Colonic mucosa (tissue), 4 donors: ENCODE measurements at regions not wholly inside any gene's neighbourhood (a gene's known extent, or its start where the extent isn't known, plus 50 kb on each side); places are given as distances from the start of the nearest gene placed in this dataset.
"Not testable (repeated sequence)": the region's sequence is repeated elsewhere in the genome, so short reads cannot be mapped to it uniquely, and the experiment has no call there.

Experiments used
- DNase-seq: peaks from one replicate; pipeline ENCODE4 v3.0.0-alpha.2; 2020
- H3K27ac ChIP-seq: fragments of 200-600 bp; one replicate; pipeline ENCODE4 v1.8.0; 2021
- H3K27me3 ChIP-seq: fragments of 200-600 bp; one replicate; pipeline ENCODE4 v1.8.0; 2021
- H3K36me3 ChIP-seq: fragments of 200-600 bp; one replicate; pipeline ENCODE4 v1.8.0; 2021
- H3K4me1 ChIP-seq: fragments of 200-600 bp; one replicate; pipeline ENCODE4 v1.8.0; 2021; ENCODE audit warnings: mild to moderate bottlenecking
- H3K4me3 ChIP-seq: fragments of 200-600 bp; one replicate; pipeline ENCODE4 v1.8.0; 2021
- H3K9ac ChIP-seq, 2 donors: one replicate each; pipeline ENCODE4 v1.7.0; 2013; ENCODE audit warnings: control low read depth in 2 of 2, low read depth in 2 of 2, low read length in 2 of 2
- H3K9me3 ChIP-seq: fragments of 200-600 bp; one replicate; pipeline ENCODE4 v1.8.0; 2021
- intact Hi-C: fragments of 100-400 bp; cut with DNase I; formaldehyde crosslinking; loops from one replicate; pipeline ENCODE4 v1.14.1; 2022
- TF ChIP-seq, protein P1 (sequence below): fragments of 200-600 bp; IDR thresholded peaks from one replicate; pipeline ENCODE4 v1.8.0; 2022; ENCODE audit warnings: antibody characterized with exemption, mild to moderate bottlenecking
- donor health status: healthy.
- donor health status: DM: no; HTN: no; CAD: no.
- donor health status: DM: no; HTN: no; CAD: no.

DNA sequence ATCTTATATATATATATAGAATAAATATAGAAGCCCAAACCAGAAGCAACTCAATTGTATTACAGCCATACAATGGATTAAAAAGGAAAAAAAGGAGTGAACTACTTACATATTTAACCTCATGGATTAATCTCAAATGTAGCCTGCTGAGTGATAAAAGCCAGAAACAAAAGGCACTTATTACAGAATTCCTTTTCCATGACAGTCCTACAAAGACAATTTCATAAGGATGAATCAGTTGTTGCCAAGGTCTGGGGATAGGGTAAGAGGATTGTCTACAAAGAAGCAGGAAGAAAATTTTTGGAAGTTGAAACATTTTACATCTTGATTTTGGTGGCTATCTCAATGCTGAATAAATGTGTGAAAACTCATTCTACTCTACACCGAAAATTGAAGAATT, 103.9 kb upstream of the DCC start:
- no peak for DNase-seq
- no peaks in the 10 kb centered on the region for H3K27me3 ChIP-seq
- H3K4me3 ChIP-seq: no peak overlapping the region
- H3K36me3 ChIP-seq: no peaks in the 10 kb centered on the region
- H3K27ac ChIP-seq: no peak overlapping the region
- TF ChIP-seq, protein P1, sequence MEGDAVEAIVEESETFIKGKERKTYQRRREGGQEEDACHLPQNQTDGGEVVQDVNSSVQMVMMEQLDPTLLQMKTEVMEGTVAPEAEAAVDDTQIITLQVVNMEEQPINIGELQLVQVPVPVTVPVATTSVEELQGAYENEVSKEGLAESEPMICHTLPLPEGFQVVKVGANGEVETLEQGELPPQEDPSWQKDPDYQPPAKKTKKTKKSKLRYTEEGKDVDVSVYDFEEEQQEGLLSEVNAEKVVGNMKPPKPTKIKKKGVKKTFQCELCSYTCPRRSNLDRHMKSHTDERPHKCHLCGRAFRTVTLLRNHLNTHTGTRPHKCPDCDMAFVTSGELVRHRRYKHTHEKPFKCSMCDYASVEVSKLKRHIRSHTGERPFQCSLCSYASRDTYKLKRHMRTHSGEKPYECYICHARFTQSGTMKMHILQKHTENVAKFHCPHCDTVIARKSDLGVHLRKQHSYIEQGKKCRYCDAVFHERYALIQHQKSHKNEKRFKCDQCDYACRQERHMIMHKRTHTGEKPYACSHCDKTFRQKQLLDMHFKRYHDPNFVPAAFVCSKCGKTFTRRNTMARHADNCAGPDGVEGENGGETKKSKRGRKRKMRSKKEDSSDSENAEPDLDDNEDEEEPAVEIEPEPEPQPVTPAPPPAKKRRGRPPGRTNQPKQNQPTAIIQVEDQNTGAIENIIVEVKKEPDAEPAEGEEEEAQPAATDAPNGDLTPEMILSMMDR: no peak
- H3K9ac ChIP-seq: no peak overlapping the region
- H3K4me1 ChIP-seq: no peaks in the 10 kb centered on the region
- H3K9me3 ChIP-seq: no peaks in the 10 kb centered on the region
- intact Hi-C loops: no loop called here

DNA sequence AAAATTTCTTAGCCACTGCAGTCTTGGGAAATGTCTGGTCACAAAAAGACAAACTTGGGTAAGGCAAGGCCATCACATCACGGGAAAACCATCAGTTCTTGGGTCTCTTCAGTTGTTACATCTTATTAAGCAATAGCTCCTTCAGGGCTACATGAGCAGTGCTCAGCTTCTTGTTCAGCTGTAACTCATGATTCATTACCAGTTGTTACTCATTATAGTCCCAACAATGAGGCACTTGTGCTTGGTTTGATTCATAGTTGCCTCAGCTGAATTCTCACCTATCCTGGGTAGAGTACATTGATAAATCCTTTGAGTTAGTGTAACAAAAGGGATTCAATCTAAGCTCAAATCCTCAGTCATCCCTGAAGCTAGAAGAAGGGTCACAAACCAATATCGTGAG, 102.4 kb upstream of the DCC start:
- Histone ChIP-seq H3K4me3 (no peak overlapping the region), H3K4me1 (no peaks in the 10 kb centered on the region), H3K27me3 (no peaks in the 10 kb centered on the region), H3K27ac (no peak overlapping the region), H3K9me3 (no peaks in the 10 kb centered on the region), H3K36me3 (no peaks in the 10 kb centered on the region), H3K9ac (no peak overlapping the region)
- intact Hi-C loops: no loop called here
- DNase-seq: no peak
- TF ChIP-seq, protein P1: no peak

DNA sequence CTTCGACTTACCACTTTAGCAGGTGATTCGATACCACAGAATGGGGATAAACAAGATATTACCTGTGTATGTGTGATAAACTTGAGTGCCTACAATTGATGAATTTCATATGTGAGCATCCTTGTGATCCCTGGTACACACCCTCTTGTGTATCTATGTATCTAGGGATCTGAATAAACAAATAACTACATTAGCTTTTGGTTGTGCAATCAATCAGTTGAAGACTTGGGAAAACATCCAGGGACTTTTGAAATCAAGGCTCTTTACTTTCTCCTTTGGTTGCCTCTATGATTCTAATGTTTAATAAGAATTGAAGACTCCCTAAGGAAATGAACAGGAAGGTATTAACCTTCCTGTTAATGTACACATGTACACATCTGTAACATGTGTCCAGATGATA, 97.3 kb upstream of the DCC start:
- no peak for DNase-seq
- TF ChIP-seq, protein P1: no peak
- Histone ChIP-seq H3K27me3 (no peaks in the 10 kb centered on the region), H3K4me1 (no peaks in the 10 kb centered on the region), H3K9me3 (no peaks in the 10 kb centered on the region), H3K9ac (no peak overlapping the region), H3K4me3 (no peak overlapping the region), H3K36me3 (no peaks in the 10 kb centered on the region), H3K27ac (no peak overlapping the region)
- intact Hi-C loops: no loop called here

DNA sequence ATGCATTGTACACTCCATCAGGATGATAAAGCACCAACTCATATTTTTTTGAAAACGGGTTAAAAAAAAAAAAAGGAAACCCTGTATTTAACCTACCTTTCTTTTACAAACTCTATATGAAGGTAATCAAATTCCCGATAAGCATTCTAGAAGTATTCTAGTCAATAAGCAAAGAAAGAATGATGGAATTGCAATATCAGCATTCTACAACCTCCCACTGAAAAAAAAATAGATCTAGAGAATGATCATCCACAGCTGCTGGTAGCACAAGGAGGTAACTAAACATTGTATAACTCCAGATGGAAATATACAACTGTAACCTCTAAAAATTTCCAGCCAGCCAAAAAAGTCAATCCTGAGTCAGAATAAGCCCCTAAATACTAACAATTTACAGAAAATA, 95.3 kb upstream of the DCC start:
- TF ChIP-seq, protein P1: no peak
- intact Hi-C loops: no loop called here
- H3K4me3 ChIP-seq: no peak overlapping the region
- no peaks in the 10 kb centered on the region for H3K4me1 ChIP-seq
- no peak overlapping the region for H3K9ac ChIP-seq
- H3K9me3 ChIP-seq: no peaks in the 10 kb centered on the region
- no peaks in the 10 kb centered on the region for H3K27me3 ChIP-seq
- no peak for DNase-seq
- no peaks in the 10 kb centered on the region for H3K36me3 ChIP-seq
- H3K27ac ChIP-seq: no peak overlapping the region

DNA sequence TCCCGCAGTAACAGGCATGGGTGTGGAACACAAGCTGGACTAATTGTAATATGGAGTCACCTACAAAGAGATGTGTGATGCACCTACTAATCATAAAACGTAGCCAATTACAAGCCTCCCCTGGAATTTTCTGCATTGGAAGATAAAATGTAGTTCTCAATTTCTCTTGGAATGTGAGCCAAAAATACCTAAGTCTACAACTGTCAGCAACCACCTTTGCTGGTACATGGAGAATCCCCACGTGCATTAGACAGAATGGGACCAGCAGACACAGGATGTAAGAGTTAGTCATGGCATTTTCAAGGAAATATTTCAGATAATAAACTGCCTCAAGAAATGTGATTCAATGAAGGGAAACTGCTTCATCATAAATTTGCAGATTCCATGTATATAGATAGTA, 85.6 kb upstream of the DCC start:
- intact Hi-C loops: no loop called here

DNA sequence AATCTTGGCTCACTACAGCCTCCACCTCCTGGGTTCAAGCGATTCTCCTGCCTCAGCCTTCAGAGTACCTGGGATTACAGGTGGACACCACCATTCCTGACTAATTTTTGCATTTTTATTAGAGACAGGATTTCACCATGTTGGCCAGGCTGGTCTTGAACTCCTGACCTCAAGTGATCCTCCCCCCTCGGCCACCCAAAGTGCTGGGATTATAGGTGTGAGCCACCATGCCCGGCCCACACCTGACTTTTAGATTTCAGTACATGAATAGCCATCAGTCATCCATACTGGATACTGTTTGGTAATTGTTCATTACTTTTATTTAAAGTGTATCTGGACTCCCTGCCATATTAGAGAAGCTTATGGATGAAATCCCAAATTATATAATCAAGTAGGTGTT, 82.6 kb upstream of the DCC start:
- H3K9me3 ChIP-seq, H3K9ac ChIP-seq, H3K4me1 ChIP-seq, H3K27me3 ChIP-seq, H3K4me3 ChIP-seq, DNase-seq, H3K27ac ChIP-seq, intact Hi-C loops, H3K36me3 ChIP-seq: not testable (repeated sequence)

More for the DNA sequence above, 85.6 kb upstream of the DCC start:
- Histone ChIP-seq H3K36me3 (no peaks in the 10 kb centered on the region), H3K9me3 (no peaks in the 10 kb centered on the region), H3K9ac (no peak overlapping the region), H3K4me3 (no peak overlapping the region), H3K4me1 (no peaks in the 10 kb centered on the region), H3K27me3 (no peaks in the 10 kb centered on the region), H3K27ac (no peak overlapping the region)
- DNase-seq: no peak
- TF ChIP-seq, protein P1: no peak
